ENCODE measurements at regions not wholly inside any gene's neighbourhood (a gene's known extent, or its start where the extent isn't known, plus 50 kb on each side); places are given as distances from the start of the nearest gene placed in this dataset.
"Not testable (repeated sequence)": the region's sequence is repeated elsewhere in the genome, so short reads cannot be mapped to it uniquely, and the experiment has no call there.

DNA sequence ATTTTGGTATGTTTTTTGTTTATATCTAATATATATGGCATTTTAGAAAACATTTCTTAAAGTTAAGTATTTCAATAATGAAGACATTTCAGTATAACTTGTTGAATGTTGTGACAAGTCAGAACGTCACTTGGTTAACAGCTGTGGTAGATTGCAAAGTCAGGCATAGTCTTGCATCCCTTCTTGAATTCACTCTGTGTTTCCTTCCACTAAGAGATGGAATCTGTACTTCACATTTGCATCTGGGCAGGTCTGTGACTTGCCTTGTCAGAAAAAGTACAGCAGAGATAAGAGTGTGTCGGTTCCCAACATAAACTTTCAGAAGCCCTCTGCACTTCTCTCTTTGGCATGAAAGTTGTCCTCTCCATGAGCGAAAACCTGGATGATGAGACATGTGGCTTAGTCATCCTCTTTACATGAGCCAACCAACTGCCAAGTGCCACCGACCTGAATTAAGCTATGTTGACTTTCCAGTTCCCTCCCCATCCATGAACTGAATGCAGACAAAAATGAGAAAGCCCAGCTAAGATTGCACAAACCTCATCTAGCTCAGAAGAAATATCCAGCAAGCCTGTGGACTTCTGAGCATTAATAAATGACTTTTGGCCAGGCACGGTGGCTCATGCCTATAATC, 1730.2 kb downstream of the MRPL39 start:
- DNase-seq (ENCODE audit: low read depth): no peak

DNA sequence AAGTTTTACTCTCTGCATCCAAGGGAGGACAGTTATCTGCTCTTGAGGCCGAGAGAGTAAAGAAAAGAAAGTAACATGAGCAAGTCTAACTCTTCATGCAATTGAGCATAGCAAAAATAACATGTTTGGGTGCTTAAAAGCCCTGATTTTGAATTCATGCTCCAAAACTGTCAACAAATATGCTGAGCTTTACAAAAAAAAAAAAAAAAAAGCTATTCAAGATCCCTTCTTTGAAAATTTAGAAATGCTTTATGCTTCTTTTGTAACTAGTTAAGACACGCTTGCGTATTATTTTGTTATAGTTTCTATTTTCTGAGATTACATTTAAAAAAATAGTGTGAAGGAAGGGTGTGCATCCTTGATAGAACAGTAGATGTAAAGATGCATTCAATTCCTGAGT, 1733.0 kb downstream of the MRPL39 start:
- DNase-seq (ENCODE audit: low read depth): no peak

DNA sequence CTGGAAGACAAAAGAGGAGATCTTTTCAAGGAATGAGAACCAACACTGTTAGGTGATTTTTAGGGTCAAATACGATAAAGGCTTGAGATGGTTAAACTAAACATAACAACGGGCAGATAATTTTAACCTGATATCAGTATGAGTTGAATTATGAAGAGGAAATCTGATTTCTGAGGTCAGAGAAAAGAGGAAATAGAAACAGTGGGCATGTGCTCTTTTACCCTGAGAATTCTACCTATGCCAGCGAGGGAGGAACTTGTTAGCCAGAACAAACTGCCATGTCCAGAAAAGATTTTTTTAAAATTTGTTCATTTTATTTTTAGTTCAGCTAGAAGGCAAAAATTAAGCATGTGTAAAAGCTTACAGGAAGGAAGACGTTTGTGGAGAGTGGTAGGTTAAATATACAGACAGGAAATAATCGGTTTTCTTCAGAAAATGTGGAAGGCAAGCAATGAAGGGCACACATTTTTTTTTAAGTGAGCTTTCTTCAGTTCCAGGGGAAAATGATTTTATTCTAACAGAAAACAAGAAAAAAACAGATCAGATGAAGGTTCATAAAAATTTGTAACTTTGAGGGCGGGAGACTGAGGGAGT, 1745.3 kb downstream of the MRPL39 start:
- no peak for DNase-seq (ENCODE audit: low read depth)

DNA sequence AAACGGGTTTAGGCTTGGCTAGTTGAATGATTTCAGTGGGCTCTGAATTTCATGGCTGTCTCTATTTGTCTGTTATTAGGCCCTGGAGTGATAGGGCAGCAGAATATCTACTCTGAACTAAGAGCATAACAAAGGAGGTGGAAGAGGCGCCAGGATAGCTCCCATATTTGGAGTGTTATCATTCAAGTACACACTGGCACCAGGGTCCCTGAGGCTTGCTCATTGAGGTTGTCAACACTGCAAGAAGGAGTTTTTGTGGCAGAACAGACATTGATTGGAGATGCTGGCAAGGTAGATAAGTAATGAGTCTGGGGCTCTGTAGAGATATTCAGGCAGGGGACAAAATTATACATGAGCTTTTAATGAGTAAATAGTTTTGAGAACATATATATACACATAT, 1748.4 kb downstream of the MRPL39 start:
- no peak for DNase-seq (ENCODE audit: low read depth)

DNA sequence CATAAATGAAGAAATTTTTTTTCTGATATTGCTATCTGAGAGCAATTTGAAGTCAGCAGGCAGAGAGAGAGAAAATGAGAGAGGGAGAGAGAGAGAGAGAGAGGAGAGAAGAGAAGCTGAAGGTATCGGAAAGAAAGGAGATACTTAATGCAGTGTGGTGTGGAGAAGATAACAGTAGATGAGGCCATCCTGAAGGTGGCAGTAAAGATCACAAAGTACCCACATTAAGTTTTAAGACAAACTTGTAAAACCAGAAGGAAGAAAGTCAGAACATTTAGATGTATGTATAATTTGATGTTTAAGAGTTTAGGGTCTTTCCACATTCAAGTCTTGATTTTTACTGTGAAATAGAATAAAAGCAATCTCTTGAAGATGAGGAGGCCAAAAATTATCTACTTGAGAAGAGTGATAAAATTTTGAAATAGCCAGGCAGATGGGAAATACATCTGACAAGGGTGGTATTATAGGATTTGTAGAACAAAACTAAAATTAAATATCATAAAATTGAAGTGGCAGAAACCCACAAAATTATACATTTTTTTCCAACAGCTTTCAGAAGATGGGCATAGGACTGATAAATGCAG, 1753.4 kb downstream of the MRPL39 start:
- no peak for DNase-seq (ENCODE audit: low read depth)

- DNase-seq (ENCODE audit: low read depth): no peak
These were observed 1769.7 kb downstream of the MRPL39 start for GRCh38 chr21:23837564-23837963.

DNA sequence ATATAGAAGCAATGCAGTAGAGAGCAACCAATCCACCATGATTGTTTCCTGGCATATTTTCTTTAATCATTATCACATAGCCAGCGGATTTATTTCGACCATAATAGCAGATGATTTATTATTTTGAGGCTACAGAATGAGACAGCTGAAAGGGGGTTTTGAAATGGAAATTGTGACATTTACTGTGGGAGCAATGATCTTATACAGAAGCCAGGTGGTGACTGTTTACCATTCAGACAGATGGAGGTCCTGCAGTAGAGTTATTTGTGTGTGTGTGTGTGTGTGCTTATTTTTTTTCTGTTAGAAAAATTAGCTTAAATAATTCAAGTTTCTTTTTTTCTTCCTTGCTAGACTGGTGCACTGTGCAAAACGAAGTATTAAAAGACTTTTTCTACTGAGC, 1784.5 kb downstream of the MRPL39 start:
- DNase-seq (ENCODE audit: low read depth): no peak

GRCh38 chr21:23817337-23817736, 1789.9 kb downstream of the MRPL39 start:
- no peak for DNase-seq (ENCODE audit: low read depth)

DNA sequence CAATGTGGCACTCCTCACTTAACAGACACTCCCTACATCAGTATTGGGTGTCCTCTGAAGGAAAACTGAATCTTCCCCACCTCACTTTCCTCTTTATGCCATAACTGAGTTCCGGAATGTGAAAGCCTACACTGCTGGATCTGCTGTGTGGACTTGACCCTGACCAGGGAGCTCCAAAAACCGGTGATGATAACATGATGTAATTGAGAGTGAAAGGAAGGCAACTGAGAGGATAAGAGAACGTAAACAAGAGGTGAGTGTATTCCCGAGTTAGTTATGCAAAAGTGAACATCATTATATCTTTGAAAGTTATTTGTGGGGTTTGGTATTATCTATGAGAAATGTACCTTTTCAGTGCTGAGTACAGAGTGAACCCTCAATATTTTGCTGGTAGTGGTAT, 1794.8 kb downstream of the MRPL39 start:
- DNase-seq (ENCODE audit: low read depth): no peak

DNA sequence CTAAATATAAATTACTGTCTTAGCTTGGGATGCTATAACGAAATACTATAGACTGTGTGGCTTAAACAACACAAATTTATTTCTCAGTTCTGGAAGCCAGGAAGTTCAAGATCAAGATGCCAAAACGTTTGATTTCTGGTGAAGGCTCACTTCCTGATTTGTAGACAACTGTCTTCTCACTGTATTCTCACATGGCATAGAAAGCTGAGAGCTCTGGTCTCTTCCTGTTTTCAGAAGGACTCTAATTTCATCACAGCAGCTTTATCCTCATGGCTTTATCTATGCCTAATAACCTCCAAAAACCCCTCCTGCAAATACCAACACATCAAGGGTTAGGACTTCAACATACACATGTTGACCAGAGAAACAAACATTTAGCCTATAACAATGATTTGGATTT, 1795.5 kb downstream of the MRPL39 start:
- no peak for DNase-seq (ENCODE audit: low read depth)

GRCh38 chr21:23809573-23809972, 1797.7 kb downstream of the MRPL39 start:
- no peak for DNase-seq (ENCODE audit: low read depth)

GRCh38 chr21:23806966-23807548, 1800.2 kb downstream of the MRPL39 start:
- DNase-seq (ENCODE audit: low read depth): not testable (repeated sequence)

DNA sequence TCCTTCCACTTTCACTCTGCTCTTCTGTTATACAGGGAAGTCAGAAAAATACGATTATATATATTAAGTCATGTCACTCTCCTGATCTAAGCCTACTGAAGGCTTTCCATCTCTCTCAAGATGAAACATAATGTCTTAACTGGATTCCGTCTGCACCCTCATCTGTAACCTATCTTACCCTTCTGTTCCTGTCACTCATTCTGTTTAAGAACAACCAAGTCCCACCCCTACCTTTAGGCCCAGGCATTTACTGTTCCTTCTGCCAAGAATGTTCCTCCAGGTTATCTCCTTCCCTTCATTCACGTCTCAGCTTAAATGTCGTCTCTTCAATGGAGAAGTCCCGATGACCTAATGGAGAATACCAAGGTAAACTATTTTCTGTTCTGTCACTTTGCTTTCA, 1802.4 kb downstream of the MRPL39 start:
- no peak for DNase-seq (ENCODE audit: low read depth)

GRCh38 chr21:23801292-23801691, 1806.0 kb downstream of the MRPL39 start:
- no peak for DNase-seq (ENCODE audit: low read depth)

DNA sequence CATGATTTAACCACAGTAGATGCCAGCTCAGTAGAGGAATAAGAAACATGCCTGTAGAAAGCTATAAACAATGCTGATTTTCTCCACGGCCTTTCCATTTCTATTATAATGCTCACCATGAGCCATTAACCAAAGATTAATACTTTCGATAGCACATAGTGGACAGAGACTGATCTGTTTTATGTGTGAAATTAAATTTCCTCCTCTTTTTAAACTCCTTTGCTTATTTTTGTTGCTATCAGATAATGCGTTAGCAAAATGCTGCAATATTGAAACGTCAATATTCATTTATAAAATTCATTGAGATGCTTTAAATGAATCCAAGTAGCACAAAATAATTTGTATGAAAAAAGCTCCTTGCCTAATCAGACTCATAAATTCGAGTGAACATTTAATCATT, 1807.9 kb downstream of the MRPL39 start:
- no peak for DNase-seq (ENCODE audit: low read depth)

- no peak for DNase-seq (ENCODE audit: low read depth)
These were observed 1815.0 kb downstream of the MRPL39 start for GRCh38 chr21:23792300-23792699.

GRCh38 chr21:23789864-23790263, 1817.4 kb downstream of the MRPL39 start:
- no peak for DNase-seq (ENCODE audit: low read depth)

- DNase-seq (ENCODE audit: low read depth): no peak
These were observed 1827.0 kb downstream of the MRPL39 start for GRCh38 chr21:23780326-23780725.

DNA sequence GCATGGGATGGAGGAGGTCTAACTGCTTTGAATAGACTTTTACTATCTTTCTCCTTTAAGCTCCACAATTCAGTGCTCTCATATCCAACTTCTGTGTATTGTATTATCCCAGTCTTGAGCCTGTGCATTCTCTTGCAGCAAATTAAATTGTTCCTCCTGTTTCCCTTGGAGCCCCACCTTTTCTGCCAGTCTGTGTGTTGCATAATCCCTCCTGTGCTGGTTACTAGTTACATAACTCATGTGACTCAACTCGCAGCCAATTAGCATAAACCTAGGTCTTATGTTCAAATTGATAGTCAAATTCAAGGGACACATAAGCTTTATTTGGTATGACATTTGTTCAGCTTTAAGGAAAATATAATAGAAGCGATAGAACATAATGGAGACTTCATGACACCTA, 1863.5 kb downstream of the MRPL39 start:
- DNase-seq (ENCODE audit: low read depth): no peak

DNA sequence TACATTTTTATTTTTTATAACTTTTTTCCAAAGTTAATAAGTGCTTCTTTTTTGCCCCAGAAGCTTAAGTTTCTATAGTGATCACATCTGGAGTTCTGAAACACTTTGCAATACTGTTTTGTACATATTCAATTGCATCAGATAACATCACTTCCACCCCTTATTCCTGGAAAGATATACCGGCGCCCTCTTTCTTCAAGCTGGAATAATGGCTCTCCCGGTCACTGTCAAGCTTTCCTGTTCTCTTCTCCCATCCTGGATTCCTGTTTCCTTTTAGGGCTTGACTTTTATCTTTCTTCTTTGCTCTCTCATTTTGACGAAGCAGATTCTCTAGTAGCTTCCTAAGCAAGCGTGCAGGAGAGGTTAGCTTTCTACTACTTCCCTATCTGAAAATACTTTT, 1866.8 kb downstream of the MRPL39 start:
- no peak for DNase-seq (ENCODE audit: low read depth)

DNA sequence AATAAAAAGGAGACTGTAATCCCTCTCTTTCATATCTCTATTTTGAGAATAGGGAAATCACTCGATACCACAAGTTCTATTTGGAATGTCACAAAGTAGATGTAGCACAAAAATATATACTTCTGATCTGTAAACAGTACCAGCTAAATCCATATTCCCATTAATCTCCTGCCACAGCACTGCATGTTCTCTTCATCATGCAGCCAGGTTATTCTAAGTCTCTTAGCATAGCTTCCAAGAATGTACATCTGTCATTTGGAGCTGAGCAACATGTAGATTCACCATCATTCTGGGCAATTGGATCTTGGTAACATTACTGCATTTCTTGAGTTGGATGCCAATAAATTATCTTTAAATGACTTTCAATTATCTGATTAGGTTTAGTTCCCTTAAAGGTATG, 1874.5 kb downstream of the MRPL39 start:
- no peak for DNase-seq (ENCODE audit: low read depth)

GRCh38 chr21:23729331-23729730, 1878.0 kb downstream of the MRPL39 start:
- DNase-seq (ENCODE audit: low read depth): no peak

DNA sequence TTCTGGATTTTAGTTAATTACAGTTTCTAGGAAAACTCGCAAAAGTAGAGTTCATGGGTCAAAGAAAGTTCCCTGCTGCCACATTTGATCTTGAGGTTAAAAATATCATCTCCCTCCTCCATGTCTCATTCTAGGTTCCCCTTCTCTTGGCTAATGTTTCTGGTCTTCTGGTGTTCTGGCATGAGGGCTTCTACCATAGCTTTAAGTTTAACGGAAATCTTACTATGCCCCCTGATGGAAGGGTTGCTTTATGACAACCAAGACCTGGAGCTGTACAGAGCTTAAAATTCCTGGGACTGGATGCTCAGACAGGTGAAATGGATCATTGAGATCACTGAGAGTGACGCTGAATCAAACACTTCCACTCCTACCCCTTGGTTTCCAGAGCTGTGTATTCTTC, 1881.7 kb downstream of the MRPL39 start:
- DNase-seq (ENCODE audit: low read depth): no peak
